PFSK-1 (cell line): ENCODE measurements at regions not wholly inside any gene's neighbourhood (a gene's known extent, or its start where the extent isn't known, plus 50 kb on each side); places are given as distances from the start of the nearest gene placed in this dataset.

Experiments used
- FOXP2 ChIP-seq: optimal IDR thresholded peaks from 2 replicates; pipeline ENCODE3; 2011; ENCODE audit warnings: borderline replicate concordance, control low read depth, inconsistent platforms; ENCODE audit not compliant: insufficient read depth; ENCODE audit errors: extremely low read length, extremely low read depth
- POLR2AphosphoS5 ChIP-seq: IDR thresholded peaks from 2 replicates; pipeline ENCODE4 v1.6.1; 2012; ENCODE audit warnings: low read depth, mild to moderate bottlenecking, control low read depth, low read length, moderate library complexity
- REST ChIP-seq, 2 experiments: IDR thresholded peaks; 2 replicates each; pipeline versions ENCODE4 v1.6.1 to v1.8.0; 2011 to 2012; ENCODE audit warnings: low read depth in 2 of 2, low read length in 2 of 2, control low read depth in 1 of 2, inconsistent platforms in 1 of 2, mild to moderate bottlenecking in 1 of 2, moderate library complexity in 1 of 2; ENCODE audit not compliant: insufficient read depth in 1 of 2
- SIN3A ChIP-seq: IDR thresholded peaks from 2 replicates; pipeline ENCODE4 v1.6.1; 2012; ENCODE audit warnings: mild to moderate bottlenecking, low read length, moderate library complexity, borderline replicate concordance; ENCODE audit not compliant: insufficient read depth
- TAF1 ChIP-seq: IDR thresholded peaks from 2 replicates; pipeline ENCODE4 v1.6.1; 2012; ENCODE audit warnings: low read length, control low read depth, borderline replicate concordance; ENCODE audit not compliant: insufficient read depth

GRCh38 chr14:49310298-49310697 lies 275.9 kb downstream of the RPS29 start:
- TF ChIP-seq FOXP2: no peak
- no peak for TF ChIP-seq TAF1
- TF ChIP-seq SIN3A: no peak
- no peak for TF ChIP-seq POLR2AphosphoS5
- TF ChIP-seq REST (IDR thresholded peaks at IDR 0.05; ENCODE audit: insufficient read depth in 1 of 2, low read depth in 2 of 2, low read length in 2 of 2): no peak

GRCh38 chr14:49306152-49306751 lies 279.9 kb downstream of the RPS29 start:
- TF ChIP-seq FOXP2 (no peak), SIN3A (no peak)

- TF ChIP-seq FOXP2 (no peak), REST (IDR thresholded peaks at IDR 0.05; ENCODE audit: insufficient read depth in 1 of 2, low read depth in 2 of 2, low read length in 2 of 2) (peak; percentile 85 to 96)
These were observed 282.1 kb downstream of the RPS29 start for GRCh38 chr14:49303946-49304516.

GRCh38 chr14:49297102-49297501 lies 289.1 kb downstream of the RPS29 start:
- TF ChIP-seq POLR2AphosphoS5 (no peak), FOXP2 (no peak)

GRCh38 chr14:49294621-49295148 lies 291.5 kb downstream of the RPS29 start:
- TF ChIP-seq TAF1 (no peak), FOXP2 (no peak), POLR2AphosphoS5 (no peak)

GRCh38 chr14:49287004-49287403 lies 299.2 kb downstream of the RPS29 start:
- TF ChIP-seq FOXP2: no peak
- no peak for TF ChIP-seq REST (IDR thresholded peaks at IDR 0.05; ENCODE audit: insufficient read depth in 1 of 2, low read depth in 2 of 2, low read length in 2 of 2)
- TF ChIP-seq SIN3A: no peak
- TF ChIP-seq TAF1: no peak
- TF ChIP-seq POLR2AphosphoS5: no peak
